ENCODE measurements at regions not wholly inside any gene's neighbourhood (a gene's known extent, or its start where the extent isn't known, plus 50 kb on each side); places are given as distances from the start of the nearest gene placed in this dataset.
"Not testable (repeated sequence)": the region's sequence is repeated elsewhere in the genome, so short reads cannot be mapped to it uniquely, and the experiment has no call there.

GRCh38 chr7:86199881-86200614 lies 443.7 kb upstream of the GRM3 start:
- DNase-seq: no peak

GRCh38 chr7:86190351-86190750 lies 453.4 kb upstream of the GRM3 start:
- DNase-seq: no peak

- no peak for DNase-seq
Measured at GRCh38 chr7:86181474-86181873, 462.2 kb upstream of the GRM3 start.

- no peak for DNase-seq
Measured at GRCh38 chr7:86164827-86165226, 478.9 kb upstream of the GRM3 start.

GRCh38 chr7:86158111-86158510 lies 485.6 kb upstream of the GRM3 start:
- DNase-seq: no peak

GRCh38 chr7:86155623-86156022 lies 488.1 kb upstream of the GRM3 start:
- DNase-seq: no peak

GRCh38 chr7:86152926-86153325 lies 490.8 kb upstream of the GRM3 start:
- no peak for DNase-seq

GRCh38 chr7:86149024-86149665 lies 494.6 kb upstream of the GRM3 start:
- no peak for DNase-seq

GRCh38 chr7:86148501-86148900 lies 495.2 kb upstream of the GRM3 start:
- no peak for DNase-seq

GRCh38 chr7:86137343-86137742 lies 506.4 kb upstream of the GRM3 start:
- DNase-seq: no peak

GRCh38 chr7:86130268-86130667 lies 513.4 kb upstream of the GRM3 start:
- no peak for DNase-seq

GRCh38 chr7:86123476-86123875 lies 520.2 kb upstream of the GRM3 start:
- no peak for DNase-seq

GRCh38 chr7:86094166-86094669 lies 549.5 kb upstream of the GRM3 start:
- DNase-seq: no peak

GRCh38 chr7:86091369-86091768 lies 552.3 kb upstream of the GRM3 start:
- no peak for DNase-seq

GRCh38 chr7:86089455-86089854 lies 554.3 kb upstream of the GRM3 start:
- DNase-seq: no peak

GRCh38 chr7:86064572-86064971 lies 579.1 kb upstream of the GRM3 start:
- DNase-seq: not testable (repeated sequence)

GRCh38 chr7:86058649-86059048 lies 585.1 kb upstream of the GRM3 start:
- DNase-seq: no peak

- DNase-seq: no peak
Measured at GRCh38 chr7:86050918-86051317, 592.8 kb upstream of the GRM3 start.

- DNase-seq: no peak
Measured at GRCh38 chr7:86049910-86050309, 593.8 kb upstream of the GRM3 start.

- DNase-seq: not testable (repeated sequence)
Measured at GRCh38 chr7:86045197-86045596, 598.5 kb upstream of the GRM3 start.

- no peak for DNase-seq
Measured at GRCh38 chr7:86025807-86026206, 617.9 kb upstream of the GRM3 start.

GRCh38 chr7:86013662-86014061 lies 630.0 kb upstream of the GRM3 start:
- DNase-seq: no peak

GRCh38 chr7:86012971-86013370 lies 630.7 kb upstream of the GRM3 start:
- DNase-seq: no peak

- DNase-seq: no peak
Measured at GRCh38 chr7:86008898-86009297, 634.8 kb upstream of the GRM3 start.

- DNase-seq: no peak
Measured at GRCh38 chr7:86006909-86007308, 636.8 kb upstream of the GRM3 start.
